ENCODE measurements at regions not wholly inside any gene's neighbourhood (a gene's known extent, or its start where the extent isn't known, plus 50 kb on each side); places are given as distances from the start of the nearest gene placed in this dataset.
"Not testable (repeated sequence)": the region's sequence is repeated elsewhere in the genome, so short reads cannot be mapped to it uniquely, and the experiment has no call there.

GRCh38 chr6:11853678-11854407 lies 75.2 kb upstream of the ADTRP start:
- H3K9ac ChIP-seq (ENCODE audit: low read length in 5 of 5): no peak overlapping the region
- H3K9me3 ChIP-seq (ENCODE audit: control insufficient read depth in 5 of 5, low read length in 5 of 5): no peaks in the 10 kb centered on the region
- no peak overlapping the region for H3K27ac ChIP-seq (ENCODE audit: low read depth, low read length)
- peaks cover 3 to 15% (median 7%) of the 10 kb centered on the region in 5 donors for H3K4me1 ChIP-seq (ENCODE audit: control insufficient read depth in 5 of 5, insufficient read depth in 5 of 5, low read length in 5 of 5)
- H3K27me3 ChIP-seq (ENCODE audit: control insufficient read depth in 5 of 5, insufficient read depth in 4 of 5, low read length in 5 of 5): no peaks in the 10 kb centered on the region
- no peak overlapping the region for H3K4me3 ChIP-seq (ENCODE audit: low read depth in 1 of 5, low read length in 5 of 5)
- no peaks in the 10 kb centered on the region for H3K36me3 ChIP-seq (ENCODE audit: control insufficient read depth in 5 of 5, insufficient read depth in 5 of 5, low read length in 5 of 5)

- Histone ChIP-seq H3K9me3 (ENCODE audit: control insufficient read depth in 5 of 5, low read length in 5 of 5) (no peaks in the 10 kb centered on the region), H3K36me3 (ENCODE audit: control insufficient read depth in 5 of 5, insufficient read depth in 5 of 5, low read length in 5 of 5) (no peaks in the 10 kb centered on the region), H3K4me1 (ENCODE audit: control insufficient read depth in 5 of 5, insufficient read depth in 5 of 5, low read length in 5 of 5) (peaks cover 3 to 15% (median 7%) of the 10 kb centered on the region in 5 donors), H3K4me3 (ENCODE audit: low read depth in 1 of 5, low read length in 5 of 5) (no peak overlapping the region), H3K27ac (ENCODE audit: low read depth, low read length) (no peak overlapping the region), H3K27me3 (ENCODE audit: control insufficient read depth in 5 of 5, insufficient read depth in 4 of 5, low read length in 5 of 5) (no peaks in the 10 kb centered on the region), H3K9ac (ENCODE audit: low read length in 5 of 5) (no peak overlapping the region)
Observed at GRCh38 chr6:11852061-11852651, 73.6 kb upstream of the ADTRP start.

- H3K9me3 ChIP-seq (ENCODE audit: control insufficient read depth in 5 of 5, low read length in 5 of 5): no peaks in the 10 kb centered on the region
- H3K4me1 ChIP-seq (ENCODE audit: control insufficient read depth in 5 of 5, insufficient read depth in 5 of 5, low read length in 5 of 5): peaks cover 3 to 15% (median 7%) of the 10 kb centered on the region in 5 donors
- no peaks in the 10 kb centered on the region for H3K27me3 ChIP-seq (ENCODE audit: control insufficient read depth in 5 of 5, insufficient read depth in 4 of 5, low read length in 5 of 5)
- H3K27ac ChIP-seq (ENCODE audit: low read depth, low read length): no peak overlapping the region
- H3K9ac ChIP-seq (ENCODE audit: low read length in 5 of 5): no peak overlapping the region
- H3K4me3 ChIP-seq (ENCODE audit: low read depth in 1 of 5, low read length in 5 of 5): no peak overlapping the region
- H3K36me3 ChIP-seq (ENCODE audit: control insufficient read depth in 5 of 5, insufficient read depth in 5 of 5, low read length in 5 of 5): no peaks in the 10 kb centered on the region
Observed at GRCh38 chr6:11851387-11851786, 72.8 kb upstream of the ADTRP start.

GRCh38 chr6:11848852-11849731 lies 70.5 kb upstream of the ADTRP start:
- no peaks in the 10 kb centered on the region for H3K27me3 ChIP-seq (ENCODE audit: control insufficient read depth in 5 of 5, insufficient read depth in 4 of 5, low read length in 5 of 5)
- H3K9me3 ChIP-seq (ENCODE audit: control insufficient read depth in 5 of 5, low read length in 5 of 5): no peaks in the 10 kb centered on the region
- no peak overlapping the region for H3K9ac ChIP-seq (ENCODE audit: low read length in 5 of 5)
- H3K4me1 ChIP-seq (ENCODE audit: control insufficient read depth in 5 of 5, insufficient read depth in 5 of 5, low read length in 5 of 5): peaks cover 0 to 7% (median under 1%) of the 10 kb centered on the region in 5 donors
- no peak overlapping the region for H3K4me3 ChIP-seq (ENCODE audit: low read depth in 1 of 5, low read length in 5 of 5)
- no peak overlapping the region for H3K27ac ChIP-seq (ENCODE audit: low read depth, low read length)
- H3K36me3 ChIP-seq (ENCODE audit: control insufficient read depth in 5 of 5, insufficient read depth in 5 of 5, low read length in 5 of 5): no peaks in the 10 kb centered on the region

- H3K27me3 ChIP-seq (ENCODE audit: control insufficient read depth in 5 of 5, insufficient read depth in 4 of 5, low read length in 5 of 5): no peaks in the 10 kb centered on the region
- H3K36me3 ChIP-seq (ENCODE audit: control insufficient read depth in 5 of 5, insufficient read depth in 5 of 5, low read length in 5 of 5): no peaks in the 10 kb centered on the region
- H3K9me3 ChIP-seq (ENCODE audit: control insufficient read depth in 5 of 5, low read length in 5 of 5): no peaks in the 10 kb centered on the region
- H3K4me1 ChIP-seq (ENCODE audit: control insufficient read depth in 5 of 5, insufficient read depth in 5 of 5, low read length in 5 of 5): no peaks in the 10 kb centered on the region
- H3K4me3 ChIP-seq (ENCODE audit: low read depth in 1 of 5, low read length in 5 of 5): no peak overlapping the region
- no peak overlapping the region for H3K27ac ChIP-seq (ENCODE audit: low read depth, low read length)
- H3K9ac ChIP-seq (ENCODE audit: low read length in 5 of 5): no peak overlapping the region
Observed at GRCh38 chr6:11848346-11848651, 69.7 kb upstream of the ADTRP start.

- Histone ChIP-seq H3K4me1 (ENCODE audit: control insufficient read depth in 5 of 5, insufficient read depth in 5 of 5, low read length in 5 of 5) (no peaks in the 10 kb centered on the region), H3K27ac (ENCODE audit: low read depth, low read length) (no peak overlapping the region), H3K9me3 (ENCODE audit: control insufficient read depth in 5 of 5, low read length in 5 of 5) (no peaks in the 10 kb centered on the region), H3K27me3 (ENCODE audit: control insufficient read depth in 5 of 5, insufficient read depth in 4 of 5, low read length in 5 of 5) (no peaks in the 10 kb centered on the region), H3K36me3 (ENCODE audit: control insufficient read depth in 5 of 5, insufficient read depth in 5 of 5, low read length in 5 of 5) (no peaks in the 10 kb centered on the region), H3K9ac (ENCODE audit: low read length in 5 of 5) (no peak overlapping the region), H3K4me3 (ENCODE audit: low read depth in 1 of 5, low read length in 5 of 5) (no peak overlapping the region)
Observed at GRCh38 chr6:11847515-11848345, 69.1 kb upstream of the ADTRP start.

GRCh38 chr6:11847068-11847467 lies 68.5 kb upstream of the ADTRP start:
- not testable (repeated sequence) for H3K9me3 ChIP-seq (ENCODE audit: control insufficient read depth in 5 of 5, low read length in 5 of 5); H3K36me3 ChIP-seq (ENCODE audit: control insufficient read depth in 5 of 5, insufficient read depth in 5 of 5, low read length in 5 of 5); H3K4me1 ChIP-seq (ENCODE audit: control insufficient read depth in 5 of 5, insufficient read depth in 5 of 5, low read length in 5 of 5); H3K4me3 ChIP-seq (ENCODE audit: low read depth in 1 of 5, low read length in 5 of 5); H3K27ac ChIP-seq (ENCODE audit: low read depth, low read length); H3K9ac ChIP-seq (ENCODE audit: low read length in 5 of 5); H3K27me3 ChIP-seq (ENCODE audit: control insufficient read depth in 5 of 5, insufficient read depth in 4 of 5, low read length in 5 of 5)

- no peaks in the 10 kb centered on the region for H3K36me3 ChIP-seq (ENCODE audit: control insufficient read depth in 5 of 5, insufficient read depth in 5 of 5, low read length in 5 of 5)
- no peak overlapping the region for H3K27ac ChIP-seq (ENCODE audit: low read depth, low read length)
Observed at GRCh38 chr6:11845664-11846577, 67.3 kb upstream of the ADTRP start.

GRCh38 chr6:11842795-11843194 lies 64.2 kb upstream of the ADTRP start:
- not testable (repeated sequence) for H3K4me1 ChIP-seq (ENCODE audit: control insufficient read depth in 5 of 5, insufficient read depth in 5 of 5, low read length in 5 of 5); H3K36me3 ChIP-seq (ENCODE audit: control insufficient read depth in 5 of 5, insufficient read depth in 5 of 5, low read length in 5 of 5); H3K4me3 ChIP-seq (ENCODE audit: low read depth in 1 of 5, low read length in 5 of 5); H3K27me3 ChIP-seq (ENCODE audit: control insufficient read depth in 5 of 5, insufficient read depth in 4 of 5, low read length in 5 of 5); H3K9ac ChIP-seq (ENCODE audit: low read length in 5 of 5); H3K9me3 ChIP-seq (ENCODE audit: control insufficient read depth in 5 of 5, low read length in 5 of 5); H3K27ac ChIP-seq (ENCODE audit: low read depth, low read length)

More at GRCh38 chr6:11845664-11846577, 67.3 kb upstream of the ADTRP start:
- Histone ChIP-seq H3K27me3 (ENCODE audit: control insufficient read depth in 5 of 5, insufficient read depth in 4 of 5, low read length in 5 of 5) (no peaks in the 10 kb centered on the region), H3K4me1 (ENCODE audit: control insufficient read depth in 5 of 5, insufficient read depth in 5 of 5, low read length in 5 of 5) (no peaks in the 10 kb centered on the region), H3K9me3 (ENCODE audit: control insufficient read depth in 5 of 5, low read length in 5 of 5) (no peaks in the 10 kb centered on the region), H3K9ac (ENCODE audit: low read length in 5 of 5) (no peak overlapping the region), H3K4me3 (ENCODE audit: low read depth in 1 of 5, low read length in 5 of 5) (no peak overlapping the region)
